ENCODE measurements at regions not wholly inside any gene's neighbourhood (a gene's known extent, or its start where the extent isn't known, plus 50 kb on each side); places are given as distances from the start of the nearest gene placed in this dataset.

- TF ChIP-seq ATF2 (tag by site-specific recombination; IDR thresholded peaks at IDR 0.05; ENCODE audit: low read depth) (no peak), ZNF292 (tag by site-specific recombination; IDR thresholded peaks at IDR 0.05; ENCODE audit: borderline replicate concordance, low read depth) (no peak), TRIM28 (IDR thresholded peaks at IDR 0.05; ENCODE audit: borderline replicate concordance, low read length) (no peak)
- TF ChIP-seq, protein P1, sequence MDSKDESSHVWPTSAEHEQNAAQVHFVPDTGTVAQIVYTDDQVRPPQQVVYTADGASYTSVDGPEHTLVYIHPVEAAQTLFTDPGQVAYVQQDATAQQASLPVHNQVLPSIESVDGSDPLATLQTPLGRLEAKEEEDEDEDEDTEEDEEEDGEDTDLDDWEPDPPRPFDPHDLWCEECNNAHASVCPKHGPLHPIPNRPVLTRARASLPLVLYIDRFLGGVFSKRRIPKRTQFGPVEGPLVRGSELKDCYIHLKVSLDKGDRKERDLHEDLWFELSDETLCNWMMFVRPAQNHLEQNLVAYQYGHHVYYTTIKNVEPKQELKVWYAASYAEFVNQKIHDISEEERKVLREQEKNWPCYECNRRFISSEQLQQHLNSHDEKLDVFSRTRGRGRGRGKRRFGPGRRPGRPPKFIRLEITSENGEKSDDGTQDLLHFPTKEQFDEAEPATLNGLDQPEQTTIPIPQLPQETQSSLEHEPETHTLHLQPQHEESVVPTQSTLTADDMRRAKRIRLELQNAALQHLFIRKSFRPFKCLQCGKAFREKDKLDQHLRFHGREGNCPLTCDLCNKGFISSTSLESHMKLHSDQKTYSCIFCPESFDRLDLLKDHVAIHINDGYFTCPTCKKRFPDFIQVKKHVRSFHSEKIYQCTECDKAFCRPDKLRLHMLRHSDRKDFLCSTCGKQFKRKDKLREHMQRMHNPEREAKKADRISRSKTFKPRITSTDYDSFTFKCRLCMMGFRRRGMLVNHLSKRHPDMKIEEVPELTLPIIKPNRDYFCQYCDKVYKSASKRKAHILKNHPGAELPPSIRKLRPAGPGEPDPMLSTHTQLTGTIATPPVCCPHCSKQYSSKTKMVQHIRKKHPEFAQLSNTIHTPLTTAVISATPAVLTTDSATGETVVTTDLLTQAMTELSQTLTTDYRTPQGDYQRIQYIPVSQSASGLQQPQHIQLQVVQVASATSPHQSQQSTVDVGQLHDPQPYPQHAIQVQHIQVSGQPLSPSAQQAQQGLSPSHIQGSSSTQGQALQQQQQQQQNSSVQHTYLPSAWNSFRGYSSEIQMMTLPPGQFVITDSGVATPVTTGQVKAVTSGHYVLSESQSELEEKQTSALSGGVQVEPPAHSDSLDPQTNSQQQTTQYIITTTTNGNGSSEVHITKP (tag by site-specific recombination; IDR thresholded peaks at IDR 0.05) = no peak
- TF ChIP-seq, protein P2, sequence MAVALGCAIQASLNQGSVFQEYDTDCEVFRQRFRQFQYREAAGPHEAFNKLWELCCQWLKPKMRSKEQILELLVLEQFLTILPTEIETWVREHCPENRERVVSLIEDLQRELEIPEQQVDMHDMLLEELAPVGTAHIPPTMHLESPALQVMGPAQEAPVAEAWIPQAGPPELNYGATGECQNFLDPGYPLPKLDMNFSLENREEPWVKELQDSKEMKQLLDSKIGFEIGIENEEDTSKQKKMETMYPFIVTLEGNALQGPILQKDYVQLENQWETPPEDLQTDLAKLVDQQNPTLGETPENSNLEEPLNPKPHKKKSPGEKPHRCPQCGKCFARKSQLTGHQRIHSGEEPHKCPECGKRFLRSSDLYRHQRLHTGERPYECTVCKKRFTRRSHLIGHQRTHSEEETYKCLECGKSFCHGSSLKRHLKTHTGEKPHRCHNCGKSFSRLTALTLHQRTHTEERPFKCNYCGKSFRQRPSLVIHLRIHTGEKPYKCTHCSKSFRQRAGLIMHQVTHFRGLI (tag by site-specific recombination; IDR thresholded peaks at IDR 0.05) = no peak
- TF ChIP-seq, protein P3, sequence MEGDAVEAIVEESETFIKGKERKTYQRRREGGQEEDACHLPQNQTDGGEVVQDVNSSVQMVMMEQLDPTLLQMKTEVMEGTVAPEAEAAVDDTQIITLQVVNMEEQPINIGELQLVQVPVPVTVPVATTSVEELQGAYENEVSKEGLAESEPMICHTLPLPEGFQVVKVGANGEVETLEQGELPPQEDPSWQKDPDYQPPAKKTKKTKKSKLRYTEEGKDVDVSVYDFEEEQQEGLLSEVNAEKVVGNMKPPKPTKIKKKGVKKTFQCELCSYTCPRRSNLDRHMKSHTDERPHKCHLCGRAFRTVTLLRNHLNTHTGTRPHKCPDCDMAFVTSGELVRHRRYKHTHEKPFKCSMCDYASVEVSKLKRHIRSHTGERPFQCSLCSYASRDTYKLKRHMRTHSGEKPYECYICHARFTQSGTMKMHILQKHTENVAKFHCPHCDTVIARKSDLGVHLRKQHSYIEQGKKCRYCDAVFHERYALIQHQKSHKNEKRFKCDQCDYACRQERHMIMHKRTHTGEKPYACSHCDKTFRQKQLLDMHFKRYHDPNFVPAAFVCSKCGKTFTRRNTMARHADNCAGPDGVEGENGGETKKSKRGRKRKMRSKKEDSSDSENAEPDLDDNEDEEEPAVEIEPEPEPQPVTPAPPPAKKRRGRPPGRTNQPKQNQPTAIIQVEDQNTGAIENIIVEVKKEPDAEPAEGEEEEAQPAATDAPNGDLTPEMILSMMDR (tag by site-specific recombination; IDR thresholded peaks at IDR 0.05) = no peak
Measured at GRCh38 chr6:150698391-150698790, 98.7 kb downstream of the PLEKHG1 start.
